ENCODE measurements at regions not wholly inside any gene's neighbourhood (a gene's known extent, or its start where the extent isn't known, plus 50 kb on each side); places are given as distances from the start of the nearest gene placed in this dataset.

DNA sequence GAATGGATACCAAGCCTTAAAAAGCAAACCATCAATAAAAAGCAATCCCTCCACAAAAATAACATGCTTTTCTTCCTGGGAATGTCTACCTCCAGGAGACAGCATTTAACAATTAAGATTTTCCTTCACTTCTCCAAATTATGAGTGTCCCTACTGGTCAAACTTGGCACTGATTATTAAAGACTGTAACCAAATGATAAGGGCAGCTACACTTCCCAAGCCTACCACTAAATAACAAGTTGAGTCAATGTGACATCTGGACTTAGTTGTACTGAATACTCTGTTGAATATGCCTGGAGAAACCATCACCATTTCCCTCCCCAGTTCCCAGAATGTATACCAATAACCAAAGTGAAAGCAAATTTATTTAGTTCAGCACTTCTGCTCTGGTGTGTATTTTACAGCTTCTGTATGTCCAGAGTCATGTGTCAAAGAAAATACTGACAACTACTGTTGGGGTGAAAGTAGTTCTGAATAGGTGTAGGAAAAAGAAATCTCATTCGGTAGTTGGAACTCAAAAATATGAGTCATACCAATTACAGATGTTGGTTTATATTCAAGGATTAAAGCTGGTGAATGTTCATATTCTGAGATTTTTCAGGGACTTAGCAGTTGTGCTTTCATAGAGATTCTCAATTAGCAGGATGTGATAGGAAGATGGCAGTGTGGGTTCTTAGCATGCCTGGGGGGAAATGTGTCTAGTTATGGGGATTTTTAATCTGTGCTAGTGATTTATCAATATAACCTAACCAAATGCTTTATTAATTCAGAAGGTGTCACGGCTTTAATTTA, 1291.6 kb upstream of the GYPC start:
- TF ChIP-seq CTCF (conservative IDR thresholded peaks at IDR 0.05; ENCODE audit: low read depth in 2 of 2) (no peak; a peak in 1 of 4 replicates), JUNB (IDR thresholded peaks at IDR 0.05; ENCODE audit: unreplicated experiment) (no peak)
